K562 (cell line): ENCODE measurements at regions not wholly inside any gene's neighbourhood (a gene's known extent, or its start where the extent isn't known, plus 50 kb on each side); places are given as distances from the start of the nearest gene placed in this dataset.

Source experiments
- ASH1L ChIP-seq: fragments of 450-650 bp; IDR thresholded peaks from 2 replicates; pipeline ENCODE4 v1.6.1; 2018; ENCODE audit warnings: borderline replicate concordance, mild to moderate bottlenecking, low read depth; ENCODE audit not compliant: partially characterized antibody
- ATF7 ChIP-seq: fragments of 450-650 bp; IDR thresholded peaks from 2 replicates; pipeline ENCODE4 v1.7.1; 2014; ENCODE audit warnings: mild to moderate bottlenecking, moderate library complexity
- CHD7 ChIP-seq: fragments of 200-600 bp; sonication (generic); IDR thresholded peaks from one replicate; pipeline ENCODE4 v1.6.1; 2012; ENCODE audit warnings: mild to moderate bottlenecking, low read depth, low read length, inconsistent platforms
- DMBX1 ChIP-seq: fragments of 250-450 bp; sonication (Bioruptor Pico); IDR thresholded peaks from 2 replicates; pipeline ENCODE4 v1.8.0; 2022; ENCODE audit warnings: inconsistent platforms, mild to moderate bottlenecking, moderate library complexity, borderline replicate concordance
- MAFK ChIP-seq: IDR thresholded peaks from 2 replicates; pipeline ENCODE4 v1.6.1; 2011; ENCODE audit warnings: low read length, improper control_type of control experiment
- MLLT1 ChIP-seq, 2 experiments: fragments of 450-650 bp; IDR thresholded peaks; 2 replicates each; pipeline ENCODE4 v1.6.1; 2016
- NFATC3 ChIP-seq: fragments of 450-650 bp; IDR thresholded peaks from 2 replicates; pipeline ENCODE4 v1.6.1; 2017; ENCODE audit warnings: mild to moderate bottlenecking
- PTRF ChIP-seq: fragments of 450-650 bp; IDR thresholded peaks from 2 replicates; pipeline ENCODE4 v1.6.1; 2016; ENCODE audit warnings: mild to moderate bottlenecking, missing genetic modification characterization, missing compliant biosample characterization
- RBM25 ChIP-seq: fragments of 200-400 bp; formaldehyde crosslinking; IDR thresholded peaks from 2 replicates; pipeline ENCODE4 v1.6.1; 2018; ENCODE audit warnings: low read length, low read depth, moderate library complexity; ENCODE audit not compliant: severe bottlenecking
- SRSF7 ChIP-seq: fragments of 200-400 bp; formaldehyde crosslinking; optimal IDR thresholded peaks from 2 replicates; pipeline ENCODE3; 2017; ENCODE audit warnings: mild to moderate bottlenecking, low read depth, low read length
- TAF15 ChIP-seq: fragments of 200-400 bp; formaldehyde crosslinking; IDR thresholded peaks from 2 replicates; pipeline ENCODE4 v1.6.1; 2017; ENCODE audit warnings: mild to moderate bottlenecking, low read depth, low read length, moderate library complexity

- TF ChIP-seq CHD7 (no peak), ASH1L (no peak), DMBX1 (CRISPR knock-in tag) (0 out of 2 replicates have a peak, but pooled peaks have one; percentile 50), SRSF7 (no peak), RBM25 (no peak), MAFK (no peak), ATF7 (no peak), TAF15 (no peak), NFATC3 (no peak), PTRF (tag) (no peak), MLLT1 (IDR thresholded peaks at IDR 0.05) (no peak)
These were observed 55.6 kb downstream of the MRPL32 start (continued) for GRCh38 chr7:42987648-42988214.
